OCI-LY1 (cell line): ENCODE measurements at regions not wholly inside any gene's neighbourhood (a gene's known extent, or its start where the extent isn't known, plus 50 kb on each side); places are given as distances from the start of the nearest gene placed in this dataset.

Source experiments
- H2AFZ ChIP-seq: fragments of 200-600 bp; sonication (generic), shearing (Covaris generic); 2 replicates; pipeline ENCODE4 v1.6.0; 2014; ENCODE audit warnings: antibody characterized with exemption, mild to moderate bottlenecking, low read length
- H3F3A ChIP-seq: fragments of 200-600 bp; sonication (generic), shearing (Covaris generic); 2 replicates; pipeline ENCODE4 v1.6.0; 2014; ENCODE audit warnings: mild to moderate bottlenecking, antibody characterized with exemption, low read length, moderate library complexity; ENCODE audit not compliant: insufficient read depth
- H3K27ac ChIP-seq: fragments of 200-600 bp; sonication (generic); 2 replicates; pipeline ENCODE4 v1.5.1; 2014; ENCODE audit warnings: low read length, mixed run types, mild to moderate bottlenecking, low read depth; ENCODE audit not compliant: poor library complexity, severe bottlenecking
- H3K27me3 ChIP-seq: fragments of 200-600 bp; sonication (generic); 2 replicates; pipeline ENCODE4 v1.6.0; 2014; ENCODE audit warnings: antibody characterized with exemption, mild to moderate bottlenecking, low read length, moderate library complexity; ENCODE audit not compliant: insufficient read depth
- H3K36me3 ChIP-seq: fragments of 200-600 bp; sonication (generic); 2 replicates; pipeline ENCODE4 v1.6.1; 2014; ENCODE audit warnings: mild to moderate bottlenecking, antibody characterized with exemption, low read length, moderate library complexity, mixed read lengths; ENCODE audit not compliant: insufficient read depth
- H3K4me1 ChIP-seq: fragments of 200-600 bp; sonication (generic); 2 replicates; pipeline ENCODE4 v1.5.1; 2014; ENCODE audit warnings: mild to moderate bottlenecking, low read length, moderate library complexity; ENCODE audit not compliant: insufficient read depth, severe bottlenecking
- H3K4me2 ChIP-seq: fragments of 200-600 bp; sonication (generic), shearing (Covaris generic); 2 replicates; pipeline ENCODE4 v1.6.1; 2014; ENCODE audit warnings: low read length
- H3K4me3 ChIP-seq: fragments of 200-600 bp; sonication (generic); 2 replicates; pipeline ENCODE4 v1.5.1; 2014; ENCODE audit warnings: low read length, low read depth, mild to moderate bottlenecking, mixed read lengths; ENCODE audit not compliant: poor library complexity, severe bottlenecking
- H3K79me2 ChIP-seq: fragments of 200-600 bp; shearing (Covaris generic); 2 replicates; pipeline ENCODE4 v1.6.1; 2016; ENCODE audit warnings: mixed run types, low read length, mixed read lengths; ENCODE audit not compliant: insufficient read depth
- H3K9ac ChIP-seq: fragments of 200-600 bp; sonication (generic), shearing (Covaris generic); 2 replicates; pipeline ENCODE4 v1.6.1; 2014; ENCODE audit warnings: mild to moderate bottlenecking, low read length, mixed read lengths
- H3K9me2 ChIP-seq: fragments of 200-600 bp; sonication (generic), shearing (Covaris generic); 2 replicates; pipeline ENCODE4 v1.6.1; 2014; ENCODE audit warnings: low read depth, mild to moderate bottlenecking, low read length, mixed read lengths
- H3K9me3 ChIP-seq: fragments of 200-600 bp; shearing (Covaris generic); 2 replicates; pipeline ENCODE4 v1.6.1; 2014; ENCODE audit warnings: low read length, mixed read lengths
- H4K20me1 ChIP-seq: fragments of 200-600 bp; sonication (generic), shearing (Covaris generic); 2 replicates; pipeline ENCODE4 v1.6.0; 2016; ENCODE audit warnings: mild to moderate bottlenecking, low read length; ENCODE audit not compliant: insufficient read depth
- CTCF ChIP-seq: fragments of 200-600 bp; sonication (generic), shearing (Covaris generic); IDR thresholded peaks from 2 replicates; pipeline ENCODE4 v1.5.1; 2017; ENCODE audit warnings: mild to moderate bottlenecking, antibody characterized with exemption, low read length, moderate library complexity, mixed read lengths
- EZH2 ChIP-seq: fragments of 200-600 bp; sonication (generic), shearing (Covaris generic); IDR thresholded peaks from 2 replicates; pipeline ENCODE4 v1.8.0; 2017; ENCODE audit warnings: borderline replicate concordance, mixed run types, mild to moderate bottlenecking, antibody characterized with exemption, low read length, moderate library complexity, mixed read lengths

- no peaks in the 10 kb centered on the region for H3K4me1 ChIP-seq
- H3K36me3 ChIP-seq, result no peaks in the 10 kb centered on the region
- no peak overlapping the region for H3K9ac ChIP-seq
- no peak overlapping the region for H2AFZ ChIP-seq
- peaks cover 3% of the 10 kb centered on the region; the same call in 1 of the 2 replicates for H3K27me3 ChIP-seq
- no peak overlapping the region for H3K4me2 ChIP-seq
- no peak overlapping the region for H3K4me3 ChIP-seq
- no peak overlapping the region for H3K27ac ChIP-seq
- no peaks in the 10 kb centered on the region for H3K9me2 ChIP-seq
- H3K79me2 ChIP-seq, result no peaks in the 10 kb centered on the region
- H3F3A ChIP-seq, result no peaks in the 10 kb centered on the region
- H4K20me1 ChIP-seq, result no peaks in the 10 kb centered on the region
- TF ChIP-seq CTCF (no peak), EZH2 (no peak)
- peaks cover 10% of the 10 kb centered on the region for H3K9me3 ChIP-seq
Observed at GRCh38 chr2:74735009-74735408, 81.0 kb downstream of the SEMA4F start.

GRCh38 chr2:74735564-74735963, 81.5 kb downstream of the SEMA4F start:
- no peak overlapping the region for H3K27ac ChIP-seq

GRCh38 chr2:74736589-74736988, 82.5 kb downstream of the SEMA4F start:
- Histone ChIP-seq H3K27me3 (no peaks in the 10 kb centered on the region; the same call in 1 of the 2 replicates), H3K4me1 (no peaks in the 10 kb centered on the region), H3K9ac (no peak overlapping the region), H3K4me2 (no peak overlapping the region), H3K36me3 (no peaks in the 10 kb centered on the region), H3K27ac (no peak overlapping the region), H3K79me2 (no peaks in the 10 kb centered on the region), H3K4me3 (no peak overlapping the region), H3F3A (no peaks in the 10 kb centered on the region), H2AFZ (no peak overlapping the region), H3K9me2 (no peaks in the 10 kb centered on the region), H3K9me3 (peaks cover 10% of the 10 kb centered on the region), H4K20me1 (no peaks in the 10 kb centered on the region)
- TF ChIP-seq EZH2 (no peak), CTCF (no peak)

More at GRCh38 chr2:74735564-74735963, 81.5 kb downstream of the SEMA4F start:
- Histone ChIP-seq H3K27me3 (peaks cover under 1% of the 10 kb centered on the region; the same call in 1 of the 2 replicates), H2AFZ (no peak overlapping the region), H3K79me2 (no peaks in the 10 kb centered on the region), H3K4me3 (no peak overlapping the region), H3K9me3 (peaks cover 10% of the 10 kb centered on the region), H4K20me1 (no peaks in the 10 kb centered on the region), H3K4me2 (no peak overlapping the region), H3F3A (no peaks in the 10 kb centered on the region), H3K9ac (no peak overlapping the region), H3K4me1 (no peaks in the 10 kb centered on the region), H3K36me3 (no peaks in the 10 kb centered on the region), H3K9me2 (no peaks in the 10 kb centered on the region)
- TF ChIP-seq EZH2, result no peak
- no peak for TF ChIP-seq CTCF
